ENCODE measurements at regions not wholly inside any gene's neighbourhood (a gene's known extent, or its start where the extent isn't known, plus 50 kb on each side); places are given as distances from the start of the nearest gene placed in this dataset.

- H3K9ac ChIP-seq (ENCODE audit: low read length), result no peak overlapping the region
- no peaks in the 10 kb centered on the region for H3K27me3 ChIP-seq (ENCODE audit: insufficient read depth, low read length)
- intact Hi-C loops (cut with micrococcal nuclease), result no loop called here
- no peaks in the 10 kb centered on the region for H3K9me3 ChIP-seq (ENCODE audit: control insufficient read depth in 1 of 2, insufficient read depth in 1 of 2, low read depth in 1 of 2, low read length in 2 of 2)
- H4K20me1 ChIP-seq (ENCODE audit: insufficient read depth), result no peaks in the 10 kb centered on the region
- no peak overlapping the region for H3K4me2 ChIP-seq (ENCODE audit: low read length)
- POLR2A ChIA-PET, result no interaction called here
- no peak overlapping the region for H3K4me3 ChIP-seq (replicated peaks in 1 of 2; ENCODE audit: low read depth in 1 of 2, low read length in 2 of 2)
- no TSS peak for BruUV-seq (replicated peaks)
- H3K36me3 ChIP-seq (ENCODE audit: control insufficient read depth in 1 of 2, insufficient read depth in 2 of 2, low read length in 2 of 2), result no peaks in the 10 kb centered on the region
- H3K27ac ChIP-seq (ENCODE audit: low read depth, low read length), result no peak overlapping the region
- TF ChIP-seq ATF3 (IDR thresholded peaks at IDR 0.05) (no peak), CEBPB (IDR thresholded peaks at IDR 0.05; ENCODE audit: low read depth) (no peak), EZH2phosphoT487 (IDR thresholded peaks at IDR 0.05; ENCODE audit: borderline replicate concordance) (no peak), REST (IDR thresholded peaks at IDR 0.05; ENCODE audit: low read depth) (no peak), RAD21 (IDR thresholded peaks at IDR 0.05; ENCODE audit: low read depth) (no peak), ELF1 (IDR thresholded peaks at IDR 0.05; ENCODE audit: borderline replicate concordance, low read depth) (no peak), CBX3 (IDR thresholded peaks at IDR 0.05; ENCODE audit: low read depth) (no peak), JUND (IDR thresholded peaks at IDR 0.05) (no peak), ZNF274 (IDR thresholded peaks at IDR 0.05; ENCODE audit: low read depth, low read length) (no peak)
- no peak overlapping the region for H2AFZ ChIP-seq (ENCODE audit: low read depth, low read length, poor library complexity, severe bottlenecking)
- H3K4me1 ChIP-seq (ENCODE audit: control insufficient read depth in 1 of 2, insufficient read depth in 2 of 2, low read length in 2 of 2), result no peaks in the 10 kb centered on the region
- RAD21 ChIA-PET (ENCODE audit: low non-redundant PET in 1 of 2, low total read pairs in 2 of 2, uncharacterized antibody in 2 of 2, unreplicated experiment in 2 of 2), result no interaction called here
- no peak for ATAC-seq
- CTCF ChIA-PET, result no interaction called here
- no peak for DNase-seq (ENCODE audit: low read depth, low spot score)
- no peaks in the 10 kb centered on the region for H3K9me2 ChIP-seq (ENCODE audit: insufficient read depth)
- no peaks in the 10 kb centered on the region for H3K79me2 ChIP-seq (ENCODE audit: insufficient read depth, low read length)
These were observed 219.6 kb upstream of the BTBD3 start for GRCh38 chr20:11698124-11698523.
